Upper lobe of left lung (tissue), 6 donors: ENCODE measurements at regions not wholly inside any gene's neighbourhood (a gene's known extent, or its start where the extent isn't known, plus 50 kb on each side); places are given as distances from the start of the nearest gene placed in this dataset.

Experiments used
- ATAC-seq, 2 donors: fragments of 200-7000 bp; cut with Tn5 transposase; one replicate each; pipeline ENCODE4 v1.9.1; 2022; ENCODE audit warnings: mild to moderate bottlenecking in 2 of 2, moderate library complexity in 2 of 2; ENCODE audit not compliant: low FRiP score in 2 of 2
- DNase-seq, 2 donors: peaks; one replicate each; pipeline ENCODE4 v3.0.0-alpha.2; 2019 to 2020
- H3K27ac ChIP-seq, 4 donors: fragments of 200-600 bp; sonication (generic); one replicate each; pipeline ENCODE4 v1.5.1; 2016 to 2019
- H3K27me3 ChIP-seq, 4 donors: fragments of 200-600 bp; sonication (generic); one replicate each; pipeline ENCODE4 v1.5.1; 2017 to 2019
- H3K36me3 ChIP-seq, 4 donors: fragments of 200-600 bp; sonication (generic); one replicate each; pipeline ENCODE4 v1.5.1; 2016 to 2019
- H3K4me1 ChIP-seq, 4 donors: fragments of 200-600 bp; sonication (generic); one replicate each; pipeline ENCODE4 v1.5.1; 2018 to 2019
- H3K4me3 ChIP-seq, 4 donors: fragments of 200-600 bp; sonication (generic); one replicate each; pipeline ENCODE4 v1.5.1; 2017 to 2019; ENCODE audit warnings: mild to moderate bottlenecking in 2 of 4, moderate library complexity in 1 of 4
- H3K9me3 ChIP-seq, 4 donors: fragments of 200-600 bp; sonication (generic); one replicate each; pipeline ENCODE4 v1.5.1; 2018 to 2019
- CTCF ChIP-seq, 6 experiments: fragments of 450-650 bp in 4 of 6; fragments of 200-600 bp in 2 of 6; sonication (generic) in 2 of 6; IDR thresholded peaks; one replicate each; pipeline ENCODE4 v1.5.1; 2016 to 2019; ENCODE audit warnings: antibody characterized with exemption in 6 of 6
- EP300 ChIP-seq, 4 donors: sonication (generic); formaldehyde crosslinking; IDR thresholded peaks; one replicate each; pipeline ENCODE4 v1.5.1; 2017; ENCODE audit warnings: antibody characterized with exemption in 4 of 4, control low read depth in 2 of 4
- POLR2A ChIP-seq, 4 donors: fragments of 450-650 bp; IDR thresholded peaks; one replicate each; pipeline ENCODE4 v1.5.1; 2016 to 2017; ENCODE audit warnings: antibody characterized with exemption in 4 of 4, mild to moderate bottlenecking in 2 of 4
- POLR2AphosphoS5 ChIP-seq, 2 donors: sonication (generic); formaldehyde crosslinking; IDR thresholded peaks; one replicate each; pipeline ENCODE4 v1.5.1; 2017; ENCODE audit warnings: antibody characterized with exemption in 2 of 2
- WGBS, 2 donors: methylation state at CpG; one replicate each; pipeline ENCODE4 v1.1.5; 2017 to 2018; 5-methylcytosine and 5-hydroxymethylcytosine counted together
- donor health status: DM: no; HTN: no; CAD: no; lungs with moderate emphysema.
- donor health status: DM: no; HTN: yes; CAD: no; lungs with severe emphysema.

GRCh38 chr11:70625582-70626518 is 227.5 kb downstream of the CTTN start:
- Histone ChIP-seq H3K4me3 (no peak overlapping the region), H3K36me3 (no peaks in the 10 kb centered on the region), H3K27ac (no peak overlapping the region), H3K27me3 (no peaks in the 10 kb centered on the region), H3K4me1 (peaks cover 13 to 17% (median 15%) of the 10 kb centered on the region in 4 donors), H3K9me3 (no peaks in the 10 kb centered on the region)
- no peak for ATAC-seq
- no peak for TF ChIP-seq POLR2A (IDR thresholded peaks at IDR 0.05)
- TF ChIP-seq CTCF (IDR thresholded peaks at IDR 0.05): no peak
- no peak for TF ChIP-seq EP300 (IDR thresholded peaks at IDR 0.05)
- no peak for TF ChIP-seq POLR2AphosphoS5 (IDR thresholded peaks at IDR 0.05)
- 75 to 79% methylated on average over 18 to 20 of the region's 20 CpGs for whole genome bisulfite sequencing, 2 donors
- DNase-seq: no peak

GRCh38 chr11:70627219-70627618 is 228.9 kb downstream of the CTTN start:
- ATAC-seq (no peak), DNase-seq (no peak)
- TF ChIP-seq POLR2A (IDR thresholded peaks at IDR 0.05) (no peak), EP300 (IDR thresholded peaks at IDR 0.05) (no peak), CTCF (IDR thresholded peaks at IDR 0.05) (no peak), POLR2AphosphoS5 (IDR thresholded peaks at IDR 0.05) (no peak)
- Histone ChIP-seq H3K4me1 (peaks cover 13 to 17% (median 15%) of the 10 kb centered on the region in 4 donors), H3K4me3 (no peak overlapping the region), H3K27ac (no peak overlapping the region), H3K36me3 (no peaks in the 10 kb centered on the region), H3K9me3 (no peaks in the 10 kb centered on the region), H3K27me3 (no peaks in the 10 kb centered on the region)
- WGBS, 2 donors: 66 to 76% methylated on average over 8 of the region's 8 CpGs

GRCh38 chr11:70628176-70628854 is 230.0 kb downstream of the CTTN start:
- Histone ChIP-seq H3K27ac (peak overlapping the region; percentile 10 to 71 (median 43)), H3K4me3 (peak overlapping the region in 1 of 4 donors; percentile 3), H3K36me3 (no peaks in the 10 kb centered on the region), H3K4me1 (peaks cover 13 to 17% (median 15%) of the 10 kb centered on the region in 4 donors), H3K27me3 (no peaks in the 10 kb centered on the region), H3K9me3 (no peaks in the 10 kb centered on the region)
- TF ChIP-seq CTCF (IDR thresholded peaks at IDR 0.05) (no peak), EP300 (IDR thresholded peaks at IDR 0.05) (no peak), POLR2A (IDR thresholded peaks at IDR 0.05) (no peak), POLR2AphosphoS5 (IDR thresholded peaks at IDR 0.05) (no peak)
- DNase-seq (peak in 1 of 2 donors; percentile 50), ATAC-seq (peak in 1 of 2 donors; percentile 3)
- 76 to 81% methylated on average over 15 to 19 of the region's 19 CpGs for WGBS, 2 donors

GRCh38 chr11:70628855-70629844 is 230.8 kb downstream of the CTTN start:
- 31 to 41% methylated on average over 5 to 30 of the region's 30 CpGs for WGBS, 2 donors
- Histone ChIP-seq H3K27me3 (no peaks in the 10 kb centered on the region), H3K4me3 (no peak overlapping the region), H3K9me3 (no peaks in the 10 kb centered on the region), H3K36me3 (no peaks in the 10 kb centered on the region), H3K4me1 (peaks cover 13 to 17% (median 15%) of the 10 kb centered on the region in 4 donors), H3K27ac (peak overlapping the region; percentile 33 to 71 (median 43))
- ATAC-seq (peak; percentile 59 to 77), DNase-seq (peak; percentile 59 to 64)
- TF ChIP-seq POLR2AphosphoS5 (IDR thresholded peaks at IDR 0.05) (peak in 1 of 2 donors; percentile 21), CTCF (IDR thresholded peaks at IDR 0.05) (no peak), EP300 (IDR thresholded peaks at IDR 0.05) (no peak), POLR2A (IDR thresholded peaks at IDR 0.05) (no peak)
